ENCODE measurements at regions not wholly inside any gene's neighbourhood (a gene's known extent, or its start where the extent isn't known, plus 50 kb on each side); places are given as distances from the start of the nearest gene placed in this dataset.

- no peak for DNase-seq
Observed at GRCh38 chr9:23907343-23907742, 81.3 kb upstream of the ELAVL2 start.

GRCh38 chr9:23887781-23888180, 61.7 kb upstream of the ELAVL2 start:
- no peak for DNase-seq

Measured in inflammatory macrophage treated with lipopolysaccharide for 1 hour (primary cell).